IMR-90 (cell line): ENCODE measurements at regions not wholly inside any gene's neighbourhood (a gene's known extent, or its start where the extent isn't known, plus 50 kb on each side); places are given as distances from the start of the nearest gene placed in this dataset.

Source experiments
- CEBPB ChIP-seq: IDR thresholded peaks from 2 replicates; pipeline ENCODE4 v1.6.1; 2012; ENCODE audit warnings: low read depth, low read length, improper control_type of control experiment
- POLR2A ChIP-seq: IDR thresholded peaks from 2 replicates; pipeline ENCODE4 v1.6.1; 2012; ENCODE audit warnings: mild to moderate bottlenecking, low read depth, low read length
- RCOR1 ChIP-seq: IDR thresholded peaks from 2 replicates; pipeline ENCODE4 v1.6.1; 2012; ENCODE audit warnings: mild to moderate bottlenecking, low read length, improper control_type of control experiment; ENCODE audit not compliant: insufficient replicate concordance
- TF ChIP-seq, protein P1 (sequence below): conservative IDR thresholded peaks from 2 replicates; pipeline ENCODE4 v1.5.1; 2012; ENCODE audit warnings: mild to moderate bottlenecking, low read depth, low read length, improper control_type of control experiment

DNA sequence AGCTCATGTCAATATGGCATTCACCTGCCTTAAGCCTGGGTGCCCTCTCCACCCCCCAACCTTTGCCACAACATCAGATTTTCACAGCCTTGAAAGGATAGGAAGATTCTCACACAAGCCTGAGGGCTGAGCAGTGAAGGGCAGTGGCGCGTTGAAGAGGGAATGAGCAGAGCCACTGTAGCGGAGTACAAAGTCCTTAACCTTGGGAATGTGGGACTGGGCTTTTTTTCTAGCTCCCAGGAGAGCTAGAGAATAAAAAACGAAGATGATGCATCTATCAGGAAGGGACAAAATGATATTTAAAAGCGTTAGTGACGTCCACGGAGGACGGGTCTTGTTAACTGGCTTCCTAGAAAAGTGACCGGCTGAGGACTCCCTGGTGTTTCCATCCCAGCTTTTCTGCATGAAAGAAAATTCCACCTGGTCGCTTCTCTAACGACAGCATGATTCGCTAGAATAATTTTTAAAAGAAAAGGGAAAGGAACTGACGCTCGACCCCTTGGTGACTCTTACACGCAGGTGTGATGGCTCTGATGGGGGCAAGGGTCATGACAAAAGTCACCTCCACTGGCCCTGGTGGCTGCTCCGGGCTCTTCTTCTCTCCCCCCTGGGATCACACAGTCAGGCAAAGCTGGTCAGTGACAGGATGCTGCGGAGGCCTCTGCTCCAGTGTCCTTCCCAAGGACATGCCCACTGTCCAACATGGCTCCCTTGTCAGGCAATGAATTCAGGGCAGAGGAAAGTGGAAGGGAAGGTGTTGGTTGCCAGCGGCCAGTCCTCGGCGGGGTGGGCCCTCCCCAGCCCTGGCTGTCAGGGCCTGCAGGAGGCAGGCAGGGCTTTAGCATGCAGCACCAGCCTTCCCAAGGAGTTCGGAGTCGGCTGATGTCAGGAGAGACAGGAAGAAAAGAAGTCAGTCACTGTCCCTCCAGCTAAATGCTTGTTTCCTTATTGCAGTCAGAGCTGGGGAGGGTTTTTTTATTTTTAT, 58.4 kb upstream of the IRX3 start:
- TF ChIP-seq, protein P1, sequence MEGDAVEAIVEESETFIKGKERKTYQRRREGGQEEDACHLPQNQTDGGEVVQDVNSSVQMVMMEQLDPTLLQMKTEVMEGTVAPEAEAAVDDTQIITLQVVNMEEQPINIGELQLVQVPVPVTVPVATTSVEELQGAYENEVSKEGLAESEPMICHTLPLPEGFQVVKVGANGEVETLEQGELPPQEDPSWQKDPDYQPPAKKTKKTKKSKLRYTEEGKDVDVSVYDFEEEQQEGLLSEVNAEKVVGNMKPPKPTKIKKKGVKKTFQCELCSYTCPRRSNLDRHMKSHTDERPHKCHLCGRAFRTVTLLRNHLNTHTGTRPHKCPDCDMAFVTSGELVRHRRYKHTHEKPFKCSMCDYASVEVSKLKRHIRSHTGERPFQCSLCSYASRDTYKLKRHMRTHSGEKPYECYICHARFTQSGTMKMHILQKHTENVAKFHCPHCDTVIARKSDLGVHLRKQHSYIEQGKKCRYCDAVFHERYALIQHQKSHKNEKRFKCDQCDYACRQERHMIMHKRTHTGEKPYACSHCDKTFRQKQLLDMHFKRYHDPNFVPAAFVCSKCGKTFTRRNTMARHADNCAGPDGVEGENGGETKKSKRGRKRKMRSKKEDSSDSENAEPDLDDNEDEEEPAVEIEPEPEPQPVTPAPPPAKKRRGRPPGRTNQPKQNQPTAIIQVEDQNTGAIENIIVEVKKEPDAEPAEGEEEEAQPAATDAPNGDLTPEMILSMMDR = no peak
- no peak for TF ChIP-seq CEBPB
- no peak for TF ChIP-seq RCOR1
- no peak for TF ChIP-seq POLR2A
